H1 (cell line): ENCODE measurements at regions not wholly inside any gene's neighbourhood (a gene's known extent, or its start where the extent isn't known, plus 50 kb on each side); places are given as distances from the start of the nearest gene placed in this dataset.

Experiments used
- CTCF ChIA-PET: fragments of 300-600 bp; sonication (Branson Sonifier 250); formaldehyde crosslinking; loops from one replicate; lab custom pipeline; 2021; ENCODE audit not compliant: partially characterized antibody; lab: Charles Lee
- POLR2A ChIA-PET: fragments of 300-600 bp; sonication (Branson Sonifier 250); formaldehyde crosslinking; loops from one replicate; lab custom pipeline; 2021; ENCODE audit warnings: inconsistent platforms; ENCODE audit not compliant: partially characterized antibody; lab: Charles Lee
- DNase-seq, 2 experiments: peaks; one replicate each; pipeline versions ENCODE4 v3.0.0 to v3.0.0-alpha.2; 2010 to 2022; ENCODE audit warnings: low spot score in 2 of 2, low read depth in 1 of 2, mixed read lengths in 1 of 2
- FAIRE-seq: peaks from 2 replicates; lab custom pipeline; 2011; peaks lifted over from hg19 to GRCh38; lab: Jason Lieb, UNC
- H2AFZ ChIP-seq: 2 replicates; pipeline ENCODE4 v1.8.1; 2012; ENCODE audit warnings: low read length, inconsistent platforms
- H2AK5ac ChIP-seq: 2 replicates; pipeline ENCODE4 v1.6.1; 2013; ENCODE audit warnings: low read depth, low read length
- H2BK120ac ChIP-seq: replicated peaks from 2 replicates; pipeline ENCODE3; 2013; ENCODE audit warnings: low read depth, low read length, inconsistent platforms
- H2BK12ac ChIP-seq: 2 replicates; pipeline ENCODE4 v1.6.1; 2013; ENCODE audit warnings: low read depth, low read length
- H2BK15ac ChIP-seq: 2 replicates; pipeline ENCODE4 v1.6.1; 2013; ENCODE audit warnings: low read length
- H2BK20ac ChIP-seq: 2 replicates; pipeline ENCODE4 v1.6.1; 2013; ENCODE audit warnings: low read length
- H2BK5ac ChIP-seq: 2 replicates; pipeline ENCODE4 v1.6.1; 2013; ENCODE audit warnings: low read depth, low read length
- H3K14ac ChIP-seq: 2 replicates; pipeline ENCODE4 v1.6.1; 2013; ENCODE audit warnings: inconsistent platforms; ENCODE audit not compliant: insufficient read length
- H3K18ac ChIP-seq: 2 replicates; pipeline ENCODE4 v1.6.1; 2013; ENCODE audit warnings: low read length; ENCODE audit errors: extremely low read depth
- H3K23ac ChIP-seq: 2 replicates; pipeline ENCODE4 v1.6.1; 2013; ENCODE audit warnings: inconsistent platforms; ENCODE audit not compliant: insufficient read length
- H3K23me2 ChIP-seq: 2 replicates; pipeline ENCODE4 v1.6.1; 2013; ENCODE audit warnings: low read depth, low read length
- H3K27ac ChIP-seq: 2 replicates; pipeline ENCODE4 v1.6.1; 2011; ENCODE audit warnings: low read depth, low read length, inconsistent platforms
- H3K27me3 ChIP-seq, 4 experiments: replicated peaks in 1 of 4; 1 replicate in 1 of 4; 2 replicates in 3 of 4; pipeline versions ENCODE4 v1.6.1 to v1.8.1; 2011 to 2013; ENCODE audit warnings: low read length in 3 of 4, mild to moderate bottlenecking in 3 of 4, inconsistent platforms in 2 of 4, mixed read lengths in 2 of 4, moderate library complexity in 1 of 4; ENCODE audit not compliant: control insufficient read depth in 3 of 4, insufficient read depth in 3 of 4; ENCODE audit errors: extremely low read depth in 1 of 4
- H3K36me3 ChIP-seq, 4 experiments: 2 replicates each; pipeline versions ENCODE4 v1.6.1 to v1.8.1; 2011 to 2013; ENCODE audit warnings: mild to moderate bottlenecking in 4 of 4, low read length in 3 of 4, moderate library complexity in 2 of 4, control low read depth in 1 of 4, inconsistent platforms in 1 of 4; ENCODE audit not compliant: insufficient read depth in 4 of 4, control insufficient read depth in 2 of 4
- H3K4ac ChIP-seq: replicated peaks from 2 replicates; pipeline ENCODE3; 2013; ENCODE audit warnings: low read length, low read depth, mixed read lengths, inconsistent platforms; ENCODE audit not compliant: insufficient read length
- H3K4me1 ChIP-seq, 4 experiments: replicated peaks in 1 of 4; 1 replicate in 1 of 4; 2 replicates in 3 of 4; pipeline versions ENCODE4 v1.6.1 to v1.8.1; 2011 to 2013; ENCODE audit warnings: low read length in 3 of 4, inconsistent platforms in 2 of 4, mixed read lengths in 1 of 4; ENCODE audit not compliant: insufficient read depth in 4 of 4, control insufficient read depth in 3 of 4
- H3K4me2 ChIP-seq, 2 experiments: 2 replicates each; pipeline versions ENCODE4 v1.6.1 to v1.8.1; 2011 to 2013; ENCODE audit warnings: low read depth in 2 of 2, low read length in 2 of 2, control low read depth in 1 of 2, inconsistent platforms in 1 of 2, mild to moderate bottlenecking in 1 of 2; ENCODE audit not compliant: insufficient read depth in 1 of 2
- H3K4me3 ChIP-seq, 4 experiments: fragments of 200-600, 300-600 bp in 1 of 4; sonication (generic), shearing (Covaris generic), sonication (Bioruptor Twin) in 1 of 4; 2 replicates each; pipeline versions ENCODE4 v1.5.1 to v1.8.1; 2011 to 2016; ENCODE audit warnings: low read length in 4 of 4, low read depth in 3 of 4, control low read depth in 2 of 4, inconsistent platforms in 2 of 4, mild to moderate bottlenecking in 2 of 4, mixed read lengths in 1 of 4, moderate library complexity in 1 of 4; ENCODE audit not compliant: insufficient read depth in 2 of 4; ENCODE audit errors: extremely low read depth in 1 of 4
- H3K56ac ChIP-seq: replicated peaks from 2 replicates; pipeline ENCODE3; 2013; ENCODE audit warnings: low read depth, mild to moderate bottlenecking, mixed read lengths, low read length, inconsistent platforms; ENCODE audit not compliant: insufficient read length
- H3K79me1 ChIP-seq: 2 replicates; pipeline ENCODE4 v1.6.1; 2013; ENCODE audit warnings: low read depth, low read length, control low read depth
- H3K79me2 ChIP-seq, 2 experiments: 2 replicates each; pipeline versions ENCODE4 v1.6.1 to v1.8.1; 2012 to 2013; ENCODE audit warnings: low read length in 2 of 2, mild to moderate bottlenecking in 2 of 2, inconsistent platforms in 1 of 2; ENCODE audit not compliant: insufficient read depth in 2 of 2, control insufficient read depth in 1 of 2
- H3K9ac ChIP-seq, 4 experiments: replicated peaks in 1 of 4; 1 replicate in 1 of 4; 2 replicates in 3 of 4; pipeline versions ENCODE4 v1.6.1 to v1.8.1; 2011 to 2013; ENCODE audit warnings: low read depth in 3 of 4, low read length in 3 of 4, control low read depth in 2 of 4, mild to moderate bottlenecking in 2 of 4, moderate library complexity in 2 of 4, inconsistent platforms in 1 of 4; ENCODE audit errors: extremely low read depth in 1 of 4
- H3K9me3 ChIP-seq, 2 experiments: 2 replicates each; pipeline versions ENCODE4 v1.6.1 to v1.8.1; 2012 to 2013; ENCODE audit warnings: mild to moderate bottlenecking in 2 of 2, moderate library complexity in 2 of 2, control low read depth in 1 of 2, inconsistent platforms in 1 of 2, low read depth in 1 of 2, low read length in 1 of 2, mixed read lengths in 1 of 2; ENCODE audit not compliant: insufficient read depth in 2 of 2
- H4K20me1 ChIP-seq, 2 experiments: replicated peaks in 1 of 2; 2 replicates each; pipeline versions ENCODE3 to v1.8.1; 2011 to 2013; ENCODE audit warnings: inconsistent platforms in 2 of 2, low read length in 2 of 2, mild to moderate bottlenecking in 1 of 2; ENCODE audit not compliant: insufficient read depth in 2 of 2, control insufficient read depth in 1 of 2
- H4K5ac ChIP-seq: 2 replicates; pipeline ENCODE4 v1.6.1; 2013; ENCODE audit warnings: low read length, low read depth, mixed read lengths, inconsistent platforms; ENCODE audit not compliant: insufficient read length
- H4K8ac ChIP-seq: 2 replicates; pipeline ENCODE4 v1.8.0; 2013; ENCODE audit warnings: mild to moderate bottlenecking, moderate library complexity, low read length, inconsistent platforms; ENCODE audit not compliant: insufficient read depth; ENCODE audit errors: extremely low read depth
- H4K91ac ChIP-seq: replicated peaks from 2 replicates; pipeline ENCODE3; 2013; ENCODE audit warnings: low read length, mixed read lengths, inconsistent platforms; ENCODE audit not compliant: insufficient read length
- BACH1 ChIP-seq: IDR thresholded peaks from 2 replicates; pipeline ENCODE4 v1.6.1; 2012; ENCODE audit warnings: low read length, improper control_type of control experiment
- CHD1 ChIP-seq: IDR thresholded peaks from 2 replicates; pipeline ENCODE4 v1.6.1; 2012; ENCODE audit warnings: low read depth, low read length, improper control_type of control experiment
- CREB1 ChIP-seq: IDR thresholded peaks from 2 replicates; pipeline ENCODE4 v1.6.1; 2012; ENCODE audit warnings: inconsistent platforms
- JUND ChIP-seq: IDR thresholded peaks from 2 replicates; pipeline ENCODE4 v1.6.1; 2011; ENCODE audit warnings: mild to moderate bottlenecking, improper control_type of control experiment, low read length
- PHF8 ChIP-seq: fragments of 200-600 bp; sonication (generic); conservative IDR thresholded peaks from 2 replicates; pipeline ENCODE4 v1.7.1; 2012; ENCODE audit warnings: low read depth, mild to moderate bottlenecking, inconsistent platforms, low read length, moderate library complexity
- RBBP5 ChIP-seq: IDR thresholded peaks from 2 replicates; pipeline ENCODE4 v1.7.1; 2012; ENCODE audit warnings: low read depth, mild to moderate bottlenecking, inconsistent platforms, low read length, moderate library complexity, borderline replicate concordance
- TAF1 ChIP-seq: IDR thresholded peaks from 2 replicates; pipeline ENCODE4 v1.6.1; 2011; ENCODE audit warnings: mild to moderate bottlenecking, low read depth, low read length
- WGBS, 2 experiments: shearing (Covaris generic) in 1 of 2; methylation state at CpG; one replicate each; pipeline versions ENCODE4 v1.1.6 to v1.1.7; 2013 to 2015; ENCODE audit warnings: low lambda C conversion rate in 2 of 2, mixed read lengths in 2 of 2, inconsistent platforms in 1 of 2, low coverage in 1 of 2, missing lambda C conversion rate in 1 of 2; ENCODE audit not compliant: insufficient replicate concordance in 2 of 2, insufficient coverage in 1 of 2, insufficient read length in 1 of 2; ENCODE audit errors: extremely low coverage in 1 of 2, missing lambda C conversion rate in 1 of 2; 5-methylcytosine and 5-hydroxymethylcytosine counted together

- FAIRE-seq: no peak
- Histone ChIP-seq H3K56ac (no peak overlapping the region), H3K27me3 (no peaks in the 10 kb centered on the region), H2BK20ac (no peak overlapping the region), H3K23ac (no peak overlapping the region), H4K91ac (no peak overlapping the region), H2BK15ac (no peak overlapping the region), H4K5ac (no peak overlapping the region), H2BK120ac (no peak overlapping the region), H3K79me1 (no peaks in the 10 kb centered on the region), H3K79me2 (no peaks in the 10 kb centered on the region), H4K20me1 (no peaks in the 10 kb centered on the region), H3K23me2 (no peaks in the 10 kb centered on the region), H3K4me3 (no peak overlapping the region), H2AK5ac (no peak overlapping the region), H3K14ac (no peak overlapping the region), H3K4ac (no peak overlapping the region), H3K36me3 (no peaks in the 10 kb centered on the region), H3K9me3 (peaks cover 3 to 5% of the 10 kb centered on the region in 2 experiments; a peak in 1 of 4 replicates), H4K8ac (no peak overlapping the region), H3K18ac (no peak overlapping the region), H3K9ac (no peak overlapping the region), H3K4me2 (no peak overlapping the region), H3K27ac (no peak overlapping the region), H2BK5ac (no peak overlapping the region), H3K4me1 (no peaks in the 10 kb centered on the region; a peak in 3 of 7 replicates), H2AFZ (no peak overlapping the region), H2BK12ac (no peak overlapping the region)
- ChIA-PET POLR2A (no interaction called here), CTCF (interaction anchor here (0.6 kb wide), 1 partner anchor 322 kb away, joined by 3 read pairs; no protein-coding TSS in a partner anchor)
- DNase-seq: no peak
- TF ChIP-seq RBBP5: no peak
- TF ChIP-seq PHF8: no peak
- no peak for TF ChIP-seq TAF1
- no peak for TF ChIP-seq CHD1
- no peak for TF ChIP-seq JUND
- no peak for TF ChIP-seq CREB1
- TF ChIP-seq BACH1: no peak
- WGBS, 2 experiments: 93% methylated on average over 7 of the region's 7 CpGs; no CpG with 5 or more reads in 1 of the 2 experiments
Measured at GRCh38 chr10:3568392-3568791, 216.6 kb downstream of the KLF6 start.
